GM18951 (cell line): ENCODE measurements at regions not wholly inside any gene's neighbourhood (a gene's known extent, or its start where the extent isn't known, plus 50 kb on each side); places are given as distances from the start of the nearest gene placed in this dataset.
"Not testable (repeated sequence)": the region's sequence is repeated elsewhere in the genome, so short reads cannot be mapped to it uniquely, and the experiment has no call there.

Experiments used
- POLR2A ChIP-seq: IDR thresholded peaks from 4 replicates; pipeline ENCODE4 v1.6.1; 2011; ENCODE audit warnings: mild to moderate bottlenecking; ENCODE audit not compliant: insufficient read length, insufficient read depth; ENCODE audit errors: extremely low read depth
- in situ Hi-C: fragments of 300-500 bp; cut with MboI; formaldehyde crosslinking; loops from one replicate; pipeline ENCODE4 v1.12.0; 2022; ENCODE audit warnings: low sequenced_read_pairs, mixed read lengths, inconsistent platforms; ENCODE audit not compliant: unreplicated experiment

- TF ChIP-seq POLR2A, result no peak
- in situ Hi-C loops, result no loop called here
These were observed 111.8 kb upstream of the FAM174A start for GRCh38 chr5:100423330-100423729.

- no peak for TF ChIP-seq POLR2A
- in situ Hi-C loops, result no loop called here
These were observed 113.8 kb upstream of the FAM174A start for GRCh38 chr5:100421360-100421759.

GRCh38 chr5:100418231-100418630 is 116.9 kb upstream of the FAM174A start:
- TF ChIP-seq POLR2A, result no peak
- in situ Hi-C loops, result no loop called here

- in situ Hi-C loops, result no loop called here
- TF ChIP-seq POLR2A, result no peak
These were observed 125.5 kb upstream of the FAM174A start for GRCh38 chr5:100409660-100410151.

GRCh38 chr5:100407053-100407452 is 128.1 kb upstream of the FAM174A start:
- in situ Hi-C loops, result no loop called here
- TF ChIP-seq POLR2A, result no peak

GRCh38 chr5:100406640-100407039 is 128.5 kb upstream of the FAM174A start:
- no peak for TF ChIP-seq POLR2A
- in situ Hi-C loops, result no loop called here

- no peak for TF ChIP-seq POLR2A
- in situ Hi-C loops, result no loop called here
These were observed 133.1 kb upstream of the FAM174A start for GRCh38 chr5:100402071-100402470.

- in situ Hi-C loops, result no loop called here
- no peak for TF ChIP-seq POLR2A
These were observed 134.0 kb upstream of the FAM174A start for GRCh38 chr5:100401149-100401548.

- in situ Hi-C loops, result not testable (repeated sequence)
These were observed 136.4 kb upstream of the FAM174A start for GRCh38 chr5:100398815-100399214.

GRCh38 chr5:100379254-100379858 is 155.8 kb upstream of the FAM174A start:
- in situ Hi-C loops, result not testable (repeated sequence)

- in situ Hi-C loops, result loop anchor here (10.0 kb wide), 1 partner anchor 960 kb away; no protein-coding TSS in a partner anchor
These were observed 170.3 kb upstream of the FAM174A start for GRCh38 chr5:100364757-100365478.

- in situ Hi-C loops, result loop anchor here (10.0 kb wide), 1 partner anchor 960 kb away; no protein-coding TSS in a partner anchor
These were observed 170.8 kb upstream of the FAM174A start for GRCh38 chr5:100364343-100364742.

GRCh38 chr5:100359998-100360397 is 175.2 kb upstream of the FAM174A start:
- in situ Hi-C loops, result loop anchor here (10.0 kb wide), 1 partner anchor 955 kb away; no protein-coding TSS in a partner anchor

- in situ Hi-C loops, result not testable (repeated sequence)
These were observed 188.9 kb upstream of the FAM174A start for GRCh38 chr5:100346269-100346668.

GRCh38 chr5:100341485-100341884 is 193.7 kb upstream of the FAM174A start:
- in situ Hi-C loops, result not testable (repeated sequence)
